HepG2 (cell line): ENCODE measurements at regions not wholly inside any gene's neighbourhood (a gene's known extent, or its start where the extent isn't known, plus 50 kb on each side); places are given as distances from the start of the nearest gene placed in this dataset.

Source experiments
- ATAC-seq: fragments of 200-7000 bp; cut with Tn5 transposase; 3 replicates; pipeline ENCODE4 v1.9.1; 2020; ENCODE audit warnings: mild to moderate bottlenecking, moderate library complexity
- BruUV-seq: library from RNA; stranded (reverse); fragments of 400-500 nt; replicated peaks from 2 replicates; lab custom pipeline; 2021; lab: Mats Ljungman, UMichigan
- CTCF ChIA-PET: fragments of 300-600 bp; formaldehyde crosslinking; extraction: SDS; loops from one replicate; lab custom pipeline; 2021; ENCODE audit warnings: low total read pairs, inconsistent platforms, low intra/inter-chr PET ratio; lab: Yijun Ruan, JAX
- POLR2A ChIA-PET: fragments of 350-600 bp; sonication (Branson Sonifier 250); formaldehyde crosslinking; loops from one replicate; lab custom pipeline; 2020; ENCODE audit warnings: antibody characterized with exemption, inconsistent platforms; lab: Yijun Ruan, JAX
- DNase-seq: peaks from one replicate; pipeline ENCODE4 v3.0.0-alpha.2; 2015; ENCODE audit warnings: low spot score
- FAIRE-seq: peaks from 3 replicates; lab custom pipeline; 2011; peaks lifted over from hg19 to GRCh38; lab: Jason Lieb, UNC
- H2AFZ ChIP-seq: one replicate; pipeline ENCODE4 v1.6.1; 2011; ENCODE audit warnings: low read length, inconsistent platforms
- H3K27ac ChIP-seq: fragments of 300-600 bp; 3 replicates; pipeline ENCODE4 v1.8.0; 2011; ENCODE audit warnings: mixed run types, mild to moderate bottlenecking, mixed read lengths, low read length, inconsistent platforms; ENCODE audit not compliant: insufficient read depth; ENCODE audit errors: extremely low read length
- H3K27me3 ChIP-seq, 2 experiments: fragments of 200-600 bp in 1 of 2; 2 replicates in 1 of 2; 3 replicates in 1 of 2; pipeline versions ENCODE4 v1.6.0 to v1.8.0; 2011; ENCODE audit warnings: low read length in 2 of 2, mild to moderate bottlenecking in 2 of 2, moderate library complexity in 2 of 2, inconsistent platforms in 1 of 2; ENCODE audit not compliant: insufficient read depth in 2 of 2, control insufficient read depth in 1 of 2
- H3K36me3 ChIP-seq, 2 experiments: fragments of 200-600 bp in 1 of 2; replicated peaks in 1 of 2; 2 replicates in 1 of 2; 3 replicates in 1 of 2; pipeline versions ENCODE4 v1.5.1 to v1.8.0; 2011; ENCODE audit warnings: low read length in 2 of 2, inconsistent platforms in 1 of 2; ENCODE audit not compliant: insufficient read depth in 2 of 2, control insufficient read depth in 1 of 2
- H3K4me1 ChIP-seq: 2 replicates; pipeline ENCODE4 v1.5.1; 2012; ENCODE audit warnings: low read length, inconsistent platforms; ENCODE audit not compliant: insufficient read depth
- H3K4me2 ChIP-seq: 2 replicates; pipeline ENCODE4 v1.6.0; 2011; ENCODE audit warnings: low read depth, low read length, inconsistent platforms
- H3K4me3 ChIP-seq, 3 experiments: fragments of 200-600 bp in 1 of 3; sonication (generic), shearing (Covaris generic) in 1 of 3; replicated peaks in 1 of 3; 2 replicates each; pipeline ENCODE4 v1.5.1; 2011 to 2016; ENCODE audit warnings: low read length in 3 of 3, inconsistent platforms in 2 of 3, low read depth in 2 of 3, mild to moderate bottlenecking in 2 of 3, control low read depth in 1 of 3, mixed read lengths in 1 of 3; ENCODE audit not compliant: insufficient read depth in 1 of 3
- H3K79me2 ChIP-seq: one replicate; pipeline ENCODE4 v1.6.1; 2011; ENCODE audit warnings: low read length, inconsistent platforms; ENCODE audit not compliant: insufficient read depth
- H3K9ac ChIP-seq: 2 replicates; pipeline ENCODE4 v1.6.0; 2011; ENCODE audit warnings: mild to moderate bottlenecking, low read depth, low read length, inconsistent platforms; ENCODE audit not compliant: insufficient read depth
- H3K9me3 ChIP-seq: 2 replicates; pipeline ENCODE4 v1.5.1; 2012; ENCODE audit warnings: mild to moderate bottlenecking, low read length
- H4K20me1 ChIP-seq: 2 replicates; pipeline ENCODE4 v1.6.0; 2011; ENCODE audit warnings: inconsistent platforms, mild to moderate bottlenecking, low read length, moderate library complexity; ENCODE audit not compliant: insufficient read depth
- AGO2 ChIP-seq: fragments of 200-400 bp; formaldehyde crosslinking; optimal IDR thresholded peaks from 2 replicates; pipeline ENCODE3; 2017; ENCODE audit warnings: mild to moderate bottlenecking, low read depth, low read length, moderate library complexity
- NKX3-1 ChIP-seq: sonication (generic); formaldehyde crosslinking; IDR thresholded peaks from 2 replicates; pipeline ENCODE4 v1.5.0; 2020; ENCODE audit warnings: missing genetic modification reagents
- POLR2G ChIP-seq: fragments of 200-400 bp; formaldehyde crosslinking; IDR thresholded peaks from 2 replicates; pipeline ENCODE4 v1.6.1; 2018; ENCODE audit warnings: mild to moderate bottlenecking, low read depth, low read length, moderate library complexity
- SOX5 ChIP-seq: IDR thresholded peaks from 2 replicates; pipeline ENCODE4 v1.6.1; 2016; ENCODE audit warnings: borderline replicate concordance
- SP4 ChIP-seq: sonication (generic); formaldehyde crosslinking; IDR thresholded peaks from 2 replicates; pipeline ENCODE4 v1.8.1; 2023; ENCODE audit warnings: mild to moderate bottlenecking, missing genetic modification reagents
- TGIF2 ChIP-seq: IDR thresholded peaks from 2 replicates; pipeline ENCODE4 v1.6.1; 2016; ENCODE audit warnings: control low read depth, missing compliant biosample characterization
- XBP1 ChIP-seq: sonication (generic); formaldehyde crosslinking; IDR thresholded peaks from 2 replicates; pipeline ENCODE4 v1.5.0; 2020; ENCODE audit warnings: missing genetic modification reagents
- ZIK1 ChIP-seq: sonication (generic); formaldehyde crosslinking; IDR thresholded peaks from 2 replicates; pipeline ENCODE4 v1.5.0; 2020; ENCODE audit warnings: mild to moderate bottlenecking, low read depth, missing genetic modification reagents, borderline replicate concordance
- ZNF510 ChIP-seq: sonication (generic); formaldehyde crosslinking; IDR thresholded peaks from 2 replicates; pipeline ENCODE4 v1.4.0; 2020; ENCODE audit warnings: low read depth, mild to moderate bottlenecking, missing genetic modification reagents
- ZNF660 ChIP-seq: sonication (generic); formaldehyde crosslinking; IDR thresholded peaks from 2 replicates; pipeline ENCODE4 v1.5.1; 2020; ENCODE audit warnings: mild to moderate bottlenecking, low read depth, missing genetic modification reagents, borderline replicate concordance
- ZNF670 ChIP-seq: sonication (generic); formaldehyde crosslinking; IDR thresholded peaks from 2 replicates; pipeline ENCODE4 v1.8.0; 2022; ENCODE audit warnings: mild to moderate bottlenecking, missing genetic modification reagents, borderline replicate concordance
- WGBS: methylation state at CpG from one replicate; pipeline ENCODE4 v1.1.6; 2017; ENCODE audit warnings: low lambda C conversion rate; 5-methylcytosine and 5-hydroxymethylcytosine counted together
- in situ Hi-C: cut with HindIII; loops from 2 replicates; pipeline ENCODE4 v1.10.0; 2017; ENCODE audit warnings: low pct_unique_long_range_greater_than_20kb; ENCODE audit not compliant: extremely low pct_ligation_motif_present
- intact Hi-C: fragments of 100-400 bp; cut with micrococcal nuclease; formaldehyde crosslinking; loops from one replicate; pipeline ENCODE4 v1.10.0; 2022; ENCODE audit not compliant: unreplicated experiment
- TF ChIP-seq, protein P1 (sequence below): sonication (generic); formaldehyde crosslinking; conservative IDR thresholded peaks from 2 replicates; pipeline ENCODE4 v1.8.0; 2022; ENCODE audit warnings: low read depth, missing genetic modification reagents
- TF ChIP-seq, protein P2 (sequence below): fragments of 450-650 bp; IDR thresholded peaks from 2 replicates; pipeline ENCODE4 v1.6.1; 2017; ENCODE audit warnings: mild to moderate bottlenecking
- TF ChIP-seq, protein P3 (sequence below): sonication (generic); formaldehyde crosslinking; IDR thresholded peaks from 2 replicates; pipeline ENCODE4 v1.4.0; 2020; ENCODE audit warnings: missing genetic modification reagents

DNA sequence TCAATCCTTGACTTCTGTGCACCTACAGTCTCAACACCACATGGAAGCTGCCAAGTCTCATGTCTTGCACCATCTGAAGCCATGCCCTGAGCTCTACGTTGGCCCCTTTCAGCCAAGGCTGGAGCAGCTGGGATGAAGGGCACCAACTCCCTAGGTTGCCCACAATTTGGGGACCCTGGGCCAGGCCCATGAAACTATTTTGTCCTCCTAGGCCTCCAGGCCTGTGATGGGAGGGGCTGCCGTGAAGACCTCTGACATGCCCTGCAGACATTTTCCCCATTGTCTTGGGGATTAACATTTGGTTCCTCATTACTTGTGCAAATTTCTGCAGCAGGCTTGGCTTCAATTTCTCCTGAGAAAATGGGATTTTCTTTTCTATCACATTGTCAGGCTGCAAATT, 285.1 kb downstream of the DTWD2 start:
- in situ Hi-C loops (no loop called here), intact Hi-C loops (no loop called here)
- H3K4me1 ChIP-seq: no peaks in the 10 kb centered on the region
- FAIRE-seq: no peak
- TF ChIP-seq ZNF510 (CRISPR knock-in tag): no peak
- no peak overlapping the region for H3K4me2 ChIP-seq
- H3K79me2 ChIP-seq: no peaks in the 10 kb centered on the region
- ATAC-seq: no peak
- no TSS peak for BruUV-seq
- H3K27ac ChIP-seq: no peak overlapping the region
- H2AFZ ChIP-seq: no peak overlapping the region
- 14% methylated on average over 1 of the region's 2 CpGs for WGBS
- H3K9ac ChIP-seq: no peak overlapping the region
- H4K20me1 ChIP-seq: no peaks in the 10 kb centered on the region
- CTCF ChIA-PET: no interaction called here
- DNase-seq: no peak
- H3K36me3 ChIP-seq: no peaks in the 10 kb centered on the region
- POLR2A ChIA-PET: no interaction called here
- H3K27me3 ChIP-seq: no peaks in the 10 kb centered on the region
- no peak overlapping the region for H3K4me3 ChIP-seq
- peaks cover 20% of the 10 kb centered on the region for H3K9me3 ChIP-seq

DNA sequence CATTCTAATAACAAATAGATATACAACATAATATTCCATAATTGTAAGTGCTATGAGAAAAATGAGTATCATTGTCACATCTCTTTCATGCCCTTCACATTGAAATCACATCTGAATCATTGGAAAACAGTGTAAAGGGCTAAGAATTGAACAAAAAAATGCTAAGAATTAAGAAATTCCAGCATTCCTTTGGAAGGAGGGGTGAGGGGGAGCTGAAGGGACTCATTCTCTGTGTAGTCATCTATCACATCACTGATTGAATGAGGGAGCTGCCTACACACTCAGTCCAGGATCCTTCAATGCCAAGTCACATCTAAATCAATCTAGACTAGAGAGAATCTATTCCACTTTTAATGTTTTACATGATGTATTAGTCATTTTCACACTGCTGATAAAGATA, 286.6 kb downstream of the DTWD2 start:
- Histone ChIP-seq H3K27ac (no peak overlapping the region), H3K36me3 (no peaks in the 10 kb centered on the region), H3K9me3 (peaks cover 20% of the 10 kb centered on the region), H3K79me2 (no peaks in the 10 kb centered on the region), H3K4me3 (no peak overlapping the region), H3K4me2 (no peak overlapping the region), H2AFZ (no peak overlapping the region), H4K20me1 (no peaks in the 10 kb centered on the region), H3K27me3 (no peaks in the 10 kb centered on the region), H3K9ac (no peak overlapping the region), H3K4me1 (no peaks in the 10 kb centered on the region)
- ChIA-PET CTCF (no interaction called here), POLR2A (no interaction called here)
- intact Hi-C loops (no loop called here), in situ Hi-C loops (no loop called here)
- no TSS peak for BruUV-seq
- no peak for DNase-seq
- no peak for FAIRE-seq
- ATAC-seq: no peak
- TF ChIP-seq ZNF670 (CRISPR knock-in tag): no peak
- TF ChIP-seq, protein P1, sequence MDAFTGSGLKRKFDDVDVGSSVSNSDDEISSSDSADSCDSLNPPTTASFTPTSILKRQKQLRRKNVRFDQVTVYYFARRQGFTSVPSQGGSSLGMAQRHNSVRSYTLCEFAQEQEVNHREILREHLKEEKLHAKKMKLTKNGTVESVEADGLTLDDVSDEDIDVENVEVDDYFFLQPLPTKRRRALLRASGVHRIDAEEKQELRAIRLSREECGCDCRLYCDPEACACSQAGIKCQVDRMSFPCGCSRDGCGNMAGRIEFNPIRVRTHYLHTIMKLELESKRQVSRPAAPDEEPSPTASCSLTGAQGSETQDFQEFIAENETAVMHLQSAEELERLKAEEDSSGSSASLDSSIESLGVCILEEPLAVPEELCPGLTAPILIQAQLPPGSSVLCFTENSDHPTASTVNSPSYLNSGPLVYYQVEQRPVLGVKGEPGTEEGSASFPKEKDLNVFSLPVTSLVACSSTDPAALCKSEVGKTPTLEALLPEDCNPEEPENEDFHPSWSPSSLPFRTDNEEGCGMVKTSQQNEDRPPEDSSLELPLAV: no peak
- TF ChIP-seq TGIF2 (CRISPR knock-in tag): no peak
- no peak for TF ChIP-seq SOX5 (CRISPR knock-in tag)
- TF ChIP-seq ZIK1 (CRISPR knock-in tag): no peak
- no peak for TF ChIP-seq ZNF510 (CRISPR knock-in tag)
- TF ChIP-seq NKX3-1 (CRISPR knock-in tag): no peak
- no peak for TF ChIP-seq XBP1 (CRISPR knock-in tag)
- TF ChIP-seq SP4: no peak
- TF ChIP-seq POLR2G: no peak
- no peak for TF ChIP-seq ZNF660 (CRISPR knock-in tag)
- TF ChIP-seq, protein P2, sequence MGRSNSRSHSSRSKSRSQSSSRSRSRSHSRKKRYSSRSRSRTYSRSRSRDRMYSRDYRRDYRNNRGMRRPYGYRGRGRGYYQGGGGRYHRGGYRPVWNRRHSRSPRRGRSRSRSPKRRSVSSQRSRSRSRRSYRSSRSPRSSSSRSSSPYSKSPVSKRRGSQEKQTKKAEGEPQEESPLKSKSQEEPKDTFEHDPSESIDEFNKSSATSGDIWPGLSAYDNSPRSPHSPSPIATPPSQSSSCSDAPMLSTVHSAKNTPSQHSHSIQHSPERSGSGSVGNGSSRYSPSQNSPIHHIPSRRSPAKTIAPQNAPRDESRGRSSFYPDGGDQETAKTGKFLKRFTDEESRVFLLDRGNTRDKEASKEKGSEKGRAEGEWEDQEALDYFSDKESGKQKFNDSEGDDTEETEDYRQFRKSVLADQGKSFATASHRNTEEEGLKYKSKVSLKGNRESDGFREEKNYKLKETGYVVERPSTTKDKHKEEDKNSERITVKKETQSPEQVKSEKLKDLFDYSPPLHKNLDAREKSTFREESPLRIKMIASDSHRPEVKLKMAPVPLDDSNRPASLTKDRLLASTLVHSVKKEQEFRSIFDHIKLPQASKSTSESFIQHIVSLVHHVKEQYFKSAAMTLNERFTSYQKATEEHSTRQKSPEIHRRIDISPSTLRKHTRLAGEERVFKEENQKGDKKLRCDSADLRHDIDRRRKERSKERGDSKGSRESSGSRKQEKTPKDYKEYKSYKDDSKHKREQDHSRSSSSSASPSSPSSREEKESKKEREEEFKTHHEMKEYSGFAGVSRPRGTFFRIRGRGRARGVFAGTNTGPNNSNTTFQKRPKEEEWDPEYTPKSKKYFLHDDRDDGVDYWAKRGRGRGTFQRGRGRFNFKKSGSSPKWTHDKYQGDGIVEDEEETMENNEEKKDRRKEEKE: no peak
- TF ChIP-seq, protein P3, sequence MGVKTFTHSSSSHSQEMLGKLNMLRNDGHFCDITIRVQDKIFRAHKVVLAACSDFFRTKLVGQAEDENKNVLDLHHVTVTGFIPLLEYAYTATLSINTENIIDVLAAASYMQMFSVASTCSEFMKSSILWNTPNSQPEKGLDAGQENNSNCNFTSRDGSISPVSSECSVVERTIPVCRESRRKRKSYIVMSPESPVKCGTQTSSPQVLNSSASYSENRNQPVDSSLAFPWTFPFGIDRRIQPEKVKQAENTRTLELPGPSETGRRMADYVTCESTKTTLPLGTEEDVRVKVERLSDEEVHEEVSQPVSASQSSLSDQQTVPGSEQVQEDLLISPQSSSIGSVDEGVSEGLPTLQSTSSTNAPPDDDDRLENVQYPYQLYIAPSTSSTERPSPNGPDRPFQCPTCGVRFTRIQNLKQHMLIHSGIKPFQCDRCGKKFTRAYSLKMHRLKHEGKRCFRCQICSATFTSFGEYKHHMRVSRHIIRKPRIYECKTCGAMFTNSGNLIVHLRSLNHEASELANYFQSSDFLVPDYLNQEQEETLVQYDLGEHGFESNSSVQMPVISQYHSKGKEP: no peak
- TF ChIP-seq AGO2: no peak
